SK-N-MC (cell line): ENCODE measurements at regions not wholly inside any gene's neighbourhood (a gene's known extent, or its start where the extent isn't known, plus 50 kb on each side); places are given as distances from the start of the nearest gene placed in this dataset.

Experiments used
- DNase-seq: peaks from one replicate; pipeline ENCODE4 v3.0.0-alpha.2; 2011; ENCODE audit warnings: low read depth, low spot score
- H3K27ac ChIP-seq: fragments of 200-600 bp; sonication (generic); 2 replicates; pipeline ENCODE4 v1.5.1; 2016; ENCODE audit warnings: mixed run types
- H3K36me3 ChIP-seq: fragments of 200-600 bp; sonication (generic); 2 replicates; pipeline ENCODE4 v1.6.1; 2017; ENCODE audit warnings: antibody characterized with exemption, low read length, mixed read lengths; ENCODE audit not compliant: insufficient read depth
- H3K4me3 ChIP-seq: fragments of 200-600 bp; sonication (generic); 2 replicates; pipeline ENCODE4 v1.5.1; 2016
- H3K9ac ChIP-seq: fragments of 200-600 bp; sonication (generic); 2 replicates; pipeline ENCODE4 v1.8.0; 2017; ENCODE audit warnings: mixed run types, mixed read lengths; ENCODE audit not compliant: insufficient read length
- H3K9me3 ChIP-seq: fragments of 200-600 bp; sonication (generic); 2 replicates; pipeline ENCODE4 v1.6.1; 2017; ENCODE audit warnings: low read depth, mild to moderate bottlenecking, antibody characterized with exemption, low read length, moderate library complexity, mixed read lengths
- EZH2 ChIP-seq: fragments of 200-600 bp; sonication (generic); IDR thresholded peaks from one replicate; pipeline ENCODE4 v1.6.1; 2017; ENCODE audit warnings: antibody characterized with exemption
- FOXP2 ChIP-seq: optimal IDR thresholded peaks from 2 replicates; pipeline ENCODE3; 2011; ENCODE audit warnings: mild to moderate bottlenecking, moderate library complexity; ENCODE audit not compliant: insufficient read depth; ENCODE audit errors: extremely low read length, control extremely low read depth
- POLR2AphosphoS5 ChIP-seq: IDR thresholded peaks from 2 replicates; pipeline ENCODE4 v1.6.1; 2012; ENCODE audit warnings: mild to moderate bottlenecking, low read depth, low read length, borderline replicate concordance

GRCh38 chr2:239668651-239669050 lies 267.8 kb upstream of the HDAC4 start:
- Histone ChIP-seq H3K27ac (no peak overlapping the region), H3K9ac (no peak overlapping the region), H3K4me3 (no peak overlapping the region), H3K9me3 (no peaks in the 10 kb centered on the region), H3K36me3 (no peaks in the 10 kb centered on the region)
- DNase-seq = no peak
- no peak for TF ChIP-seq EZH2
- no peak for TF ChIP-seq FOXP2
- TF ChIP-seq POLR2AphosphoS5 = no peak

DNA sequence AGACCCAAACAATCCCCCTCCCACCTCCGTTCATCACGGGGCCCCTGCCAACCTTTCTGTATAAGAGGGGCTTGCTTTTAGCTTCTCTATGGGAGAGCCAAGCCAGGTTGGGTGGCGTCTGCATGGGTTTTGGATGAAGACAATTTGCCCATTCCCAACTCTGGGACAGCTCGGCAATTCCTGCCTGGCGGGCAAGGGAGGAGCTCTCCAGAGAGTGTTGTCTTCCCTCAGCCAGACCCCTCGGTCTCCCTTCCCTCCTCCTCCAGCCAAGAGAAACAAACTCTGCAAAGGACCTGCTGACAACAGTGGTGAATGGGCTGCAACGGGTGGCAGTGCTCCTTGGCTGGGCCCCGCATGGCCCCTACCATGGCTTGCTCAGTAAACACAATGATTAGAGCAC lies 267.2 kb upstream of the HDAC4 start:
- H3K9me3 ChIP-seq = no peaks in the 10 kb centered on the region
- TF ChIP-seq FOXP2 (no peak), POLR2AphosphoS5 (no peak), EZH2 (no peak)
- no peak overlapping the region for H3K27ac ChIP-seq
- H3K4me3 ChIP-seq = no peak overlapping the region
- no peak overlapping the region for H3K9ac ChIP-seq
- DNase-seq = no peak
- H3K36me3 ChIP-seq = no peaks in the 10 kb centered on the region

GRCh38 chr2:239667431-239667985 lies 266.7 kb upstream of the HDAC4 start:
- Histone ChIP-seq H3K36me3 (no peaks in the 10 kb centered on the region), H3K4me3 (no peak overlapping the region), H3K9me3 (no peaks in the 10 kb centered on the region), H3K9ac (no peak overlapping the region), H3K27ac (no peak overlapping the region)
- TF ChIP-seq EZH2 (no peak), FOXP2 (no peak), POLR2AphosphoS5 (no peak)
- no peak for DNase-seq

- DNase-seq = no peak
- H3K9ac ChIP-seq = no peak overlapping the region
- H3K36me3 ChIP-seq = no peaks in the 10 kb centered on the region
- no peak overlapping the region for H3K4me3 ChIP-seq
- no peak overlapping the region for H3K27ac ChIP-seq
- no peaks in the 10 kb centered on the region for H3K9me3 ChIP-seq
- TF ChIP-seq POLR2AphosphoS5 (no peak), EZH2 (no peak), FOXP2 (no peak)
Measured at GRCh38 chr2:239666855-239667376, 266.1 kb upstream of the HDAC4 start.

DNA sequence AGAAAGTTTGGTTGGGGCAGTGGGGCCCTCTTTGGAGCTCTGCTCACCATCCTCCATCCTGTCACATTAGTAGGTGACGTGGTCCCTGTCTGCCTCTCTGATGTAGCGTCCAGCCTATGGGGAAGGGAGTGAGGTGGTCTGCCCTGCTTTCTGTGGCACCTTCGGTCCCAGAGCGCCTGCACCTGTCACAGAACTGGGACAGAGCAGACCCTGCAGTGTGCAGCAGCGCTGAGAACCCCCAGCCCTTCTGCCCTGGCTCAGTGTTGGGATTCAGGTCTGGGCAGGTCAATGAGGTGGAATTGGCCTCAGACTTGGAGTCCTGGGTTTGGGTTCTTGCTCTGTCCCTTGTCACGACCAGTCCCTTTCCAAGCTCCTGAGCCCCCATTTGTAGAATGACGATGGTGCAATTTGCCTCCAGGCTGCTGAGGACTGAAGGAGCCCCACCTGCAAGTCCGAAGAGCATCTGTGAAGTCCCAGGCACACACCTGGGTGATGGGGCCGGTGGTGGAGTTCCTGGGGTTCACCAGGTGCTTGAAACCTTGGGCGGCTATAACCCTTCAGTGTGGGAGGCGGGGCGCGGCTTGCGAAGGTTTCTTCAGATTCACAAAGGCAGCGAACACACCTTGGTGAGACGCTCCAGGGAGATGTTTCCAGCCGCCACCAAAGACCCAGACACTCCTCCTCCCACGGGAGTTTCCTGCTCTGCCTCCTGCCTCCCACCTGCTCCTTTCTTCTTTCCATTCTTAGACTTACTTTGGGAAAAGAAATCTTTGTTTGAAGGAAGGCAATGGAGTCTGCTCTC lies 265.4 kb upstream of the HDAC4 start:
- no peaks in the 10 kb centered on the region for H3K36me3 ChIP-seq
- H3K4me3 ChIP-seq = no peak overlapping the region
- H3K27ac ChIP-seq = no peak overlapping the region
- no peak overlapping the region for H3K9ac ChIP-seq
- TF ChIP-seq EZH2 (no peak), FOXP2 (no peak), POLR2AphosphoS5 (no peak)
- DNase-seq = no peak
- no peaks in the 10 kb centered on the region for H3K9me3 ChIP-seq

- H3K27ac ChIP-seq = no peak overlapping the region
- no peak overlapping the region for H3K9ac ChIP-seq
- TF ChIP-seq POLR2AphosphoS5 = no peak
- TF ChIP-seq EZH2 = no peak
- TF ChIP-seq FOXP2 = no peak
Measured at GRCh38 chr2:239664216-239664810, 263.5 kb upstream of the HDAC4 start.

GRCh38 chr2:239663364-239663924 lies 262.6 kb upstream of the HDAC4 start:
- Histone ChIP-seq H3K9me3 (no peaks in the 10 kb centered on the region), H3K36me3 (no peaks in the 10 kb centered on the region), H3K4me3 (no peak overlapping the region), H3K27ac (no peak overlapping the region), H3K9ac (no peak overlapping the region)
- no peak for DNase-seq
- TF ChIP-seq POLR2AphosphoS5 (no peak), FOXP2 (no peak), EZH2 (no peak)

More at GRCh38 chr2:239664216-239664810, 263.5 kb upstream of the HDAC4 start:
- Histone ChIP-seq H3K36me3 (no peaks in the 10 kb centered on the region), H3K4me3 (no peak overlapping the region), H3K9me3 (no peaks in the 10 kb centered on the region)
- DNase-seq = no peak
